Astrocyte of the cerebellum (primary cell): ENCODE measurements at regions not wholly inside any gene's neighbourhood (a gene's known extent, or its start where the extent isn't known, plus 50 kb on each side); places are given as distances from the start of the nearest gene placed in this dataset.

Experiments used
- DNase-seq: peaks from one replicate; pipeline ENCODE4 v3.0.0-alpha.2; 2011; ENCODE audit warnings: low read depth
- H3K4me3 ChIP-seq: 2 replicates; pipeline ENCODE4 v1.5.1; 2011; ENCODE audit warnings: mild to moderate bottlenecking, low read depth, low read length, moderate library complexity
- CTCF ChIP-seq: IDR thresholded peaks from 2 replicates; pipeline ENCODE4 v1.5.1; 2012; ENCODE audit warnings: low read length, low read depth, moderate library complexity, mild to moderate bottlenecking; ENCODE audit errors: missing control alignments
- in situ Hi-C: cut with HindIII; loops from 2 replicates; pipeline ENCODE4 v1.10.0; 2017; ENCODE audit warnings: low sequenced_read_pairs

GRCh38 chr1:82632155-82632554 is 831.4 kb downstream of the ADGRL2 start:
- no peak for DNase-seq
- no peak for TF ChIP-seq CTCF
- H3K4me3 ChIP-seq: no peak overlapping the region
- in situ Hi-C loops: no loop called here

- no peak overlapping the region for H3K4me3 ChIP-seq
- in situ Hi-C loops: no loop called here
- no peak for DNase-seq
- TF ChIP-seq CTCF: no peak
Measured at GRCh38 chr1:82628887-82629286, 828.2 kb downstream of the ADGRL2 start.

- no peak for TF ChIP-seq CTCF
- in situ Hi-C loops: no loop called here
- no peak overlapping the region for H3K4me3 ChIP-seq
- DNase-seq: no peak
Measured at GRCh38 chr1:82625537-82625936, 824.8 kb downstream of the ADGRL2 start.

- no peak for DNase-seq
- H3K4me3 ChIP-seq: no peak overlapping the region
- in situ Hi-C loops: no loop called here
- TF ChIP-seq CTCF: no peak
Measured at GRCh38 chr1:82621076-82621475, 820.3 kb downstream of the ADGRL2 start.

- in situ Hi-C loops: no loop called here
- no peak for TF ChIP-seq CTCF
- no peak overlapping the region for H3K4me3 ChIP-seq
- no peak for DNase-seq
Measured at GRCh38 chr1:82614090-82614489, 813.4 kb downstream of the ADGRL2 start.

- DNase-seq: no peak
- no peak overlapping the region for H3K4me3 ChIP-seq
- TF ChIP-seq CTCF: no peak
- in situ Hi-C loops: no loop called here
Measured at GRCh38 chr1:82612986-82613385, 812.3 kb downstream of the ADGRL2 start.

GRCh38 chr1:82606546-82606945 is 805.8 kb downstream of the ADGRL2 start:
- no peak overlapping the region for H3K4me3 ChIP-seq
- TF ChIP-seq CTCF: no peak
- no peak for DNase-seq
- in situ Hi-C loops: no loop called here
